HG03460 (cell line): ENCODE measurements at regions not wholly inside any gene's neighbourhood (a gene's known extent, or its start where the extent isn't known, plus 50 kb on each side); places are given as distances from the start of the nearest gene placed in this dataset.

Source experiments
- ATAC-seq: cut with Tn5 transposase; IDR thresholded peaks from one replicate; pipeline ENCODE4 v1.9.1; 2021; ENCODE audit not compliant: unreplicated experiment

GRCh38 chr1:162970021-162970420 lies 99.1 kb upstream of the RGS4 start:
- no peak for ATAC-seq

- ATAC-seq = no peak
Observed at GRCh38 chr1:162966613-162967012, 102.5 kb upstream of the RGS4 start.

- no peak for ATAC-seq
Observed at GRCh38 chr1:162964901-162965300, 103.9 kb upstream of the CCDC190 start.

GRCh38 chr1:162956922-162957321 lies 95.9 kb upstream of the CCDC190 start:
- no peak for ATAC-seq

- ATAC-seq = no peak
Observed at GRCh38 chr1:162954824-162955223, 93.8 kb upstream of the CCDC190 start.

GRCh38 chr1:162952956-162953355 lies 92.0 kb upstream of the CCDC190 start:
- no peak for ATAC-seq

- peak; percentile 95 for ATAC-seq
Observed at GRCh38 chr1:162951553-162952315, 90.8 kb upstream of the CCDC190 start.

- no peak for ATAC-seq
Observed at GRCh38 chr1:162950187-162950586, 89.2 kb upstream of the CCDC190 start.

- ATAC-seq = no peak
Observed at GRCh38 chr1:162946701-162947100, 85.7 kb upstream of the CCDC190 start.

GRCh38 chr1:162944974-162945674 lies 84.1 kb upstream of the CCDC190 start:
- no peak for ATAC-seq

- no peak for ATAC-seq
Observed at GRCh38 chr1:162943622-162944021, 82.6 kb upstream of the CCDC190 start.

GRCh38 chr1:162942916-162943559 lies 82.1 kb upstream of the CCDC190 start:
- no peak for ATAC-seq

GRCh38 chr1:162941024-162941423 lies 80.0 kb upstream of the CCDC190 start:
- no peak for ATAC-seq

- ATAC-seq = no peak
Observed at GRCh38 chr1:162939035-162939434, 78.1 kb upstream of the CCDC190 start.

- ATAC-seq = no peak
Observed at GRCh38 chr1:162937716-162938395, 76.9 kb upstream of the CCDC190 start.

- ATAC-seq = no peak
Observed at GRCh38 chr1:162930976-162931560, 70.1 kb upstream of the CCDC190 start.

GRCh38 chr1:162930532-162930931 lies 69.6 kb upstream of the CCDC190 start:
- ATAC-seq = no peak

- ATAC-seq = no peak
Observed at GRCh38 chr1:162929177-162929576, 68.2 kb upstream of the CCDC190 start.

GRCh38 chr1:162928141-162928540 lies 67.2 kb upstream of the CCDC190 start:
- ATAC-seq = no peak

GRCh38 chr1:162927421-162927820 lies 66.4 kb upstream of the CCDC190 start:
- ATAC-seq = no peak

GRCh38 chr1:162926906-162927305 lies 65.9 kb upstream of the CCDC190 start:
- no peak for ATAC-seq
